Lower lobe of right lung (tissue), 2 donors: ENCODE measurements at regions not wholly inside any gene's neighbourhood (a gene's known extent, or its start where the extent isn't known, plus 50 kb on each side); places are given as distances from the start of the nearest gene placed in this dataset.
"Not testable (repeated sequence)": the region's sequence is repeated elsewhere in the genome, so short reads cannot be mapped to it uniquely, and the experiment has no call there.

Experiments
- ATAC-seq, 2 donors: fragments of 200-7000 bp; cut with Tn5 transposase; one replicate each; pipeline ENCODE4 v1.9.1; 2020 to 2022; ENCODE audit warnings: mild to moderate bottlenecking in 2 of 2, moderate library complexity in 2 of 2
- DNase-seq: peaks from one replicate; pipeline ENCODE4 v3.0.0-alpha.2; 2020
- H3K27ac ChIP-seq: fragments of 200-600 bp; one replicate; pipeline ENCODE4 v1.8.0; 2022
- H3K27me3 ChIP-seq: fragments of 200-600 bp; one replicate; pipeline ENCODE4 v1.8.0; 2022; ENCODE audit warnings: low read depth
- H3K36me3 ChIP-seq: fragments of 200-600 bp; one replicate; pipeline ENCODE4 v1.8.0; 2022; ENCODE audit warnings: mild to moderate bottlenecking
- H3K4me1 ChIP-seq: fragments of 200-600 bp; one replicate; pipeline ENCODE4 v1.8.0; 2022
- H3K4me3 ChIP-seq: fragments of 200-600 bp; one replicate; pipeline ENCODE4 v1.8.0; 2022; ENCODE audit warnings: mild to moderate bottlenecking
- H3K9me3 ChIP-seq: fragments of 200-600 bp; one replicate; pipeline ENCODE4 v1.8.0; 2022
- CTCF ChIP-seq: fragments of 200-600 bp; IDR thresholded peaks from one replicate; pipeline ENCODE4 v1.8.0; 2022; ENCODE audit warnings: antibody characterized with exemption, mild to moderate bottlenecking
- intact Hi-C: fragments of 100-400 bp; cut with DNase I; formaldehyde crosslinking; loops from one replicate; pipeline ENCODE4 v1.11.0; 2022
- donor health status: DM: no; HTN: yes; CAD: no; lungs with severe emphysema.

GRCh38 chr2:42995752-42996422 is 203.5 kb upstream of the HAAO start:
- Histone ChIP-seq H3K27me3 (no peaks in the 10 kb centered on the region), H3K36me3 (no peaks in the 10 kb centered on the region), H3K9me3 (no peaks in the 10 kb centered on the region), H3K4me3 (no peak overlapping the region), H3K27ac (no peak overlapping the region), H3K4me1 (no peaks in the 10 kb centered on the region)
- TF ChIP-seq CTCF = no peak
- DNase-seq (no peak), ATAC-seq (no peak)
- intact Hi-C loops = no loop called here

GRCh38 chr2:42989283-42990081 is 197.1 kb upstream of the HAAO start:
- H3K27me3 ChIP-seq, H3K36me3 ChIP-seq, H3K4me1 ChIP-seq, H3K27ac ChIP-seq, H3K4me3 ChIP-seq, intact Hi-C loops, H3K9me3 ChIP-seq, DNase-seq, ATAC-seq: not testable (repeated sequence)

GRCh38 chr2:42988055-42988454 is 195.7 kb upstream of the HAAO start:
- H3K4me3 ChIP-seq, DNase-seq, H3K9me3 ChIP-seq, H3K4me1 ChIP-seq, ATAC-seq, H3K27ac ChIP-seq, intact Hi-C loops, H3K27me3 ChIP-seq, H3K36me3 ChIP-seq: not testable (repeated sequence)

GRCh38 chr2:42987112-42987922 is 194.9 kb upstream of the HAAO start:
- Histone ChIP-seq H3K9me3 (no peaks in the 10 kb centered on the region), H3K4me1 (no peaks in the 10 kb centered on the region), H3K4me3 (no peak overlapping the region), H3K27ac (no peak overlapping the region), H3K36me3 (no peaks in the 10 kb centered on the region), H3K27me3 (no peaks in the 10 kb centered on the region)
- DNase-seq (no peak), ATAC-seq (no peak)
- intact Hi-C loops = no loop called here
- TF ChIP-seq CTCF = no peak

DNA sequence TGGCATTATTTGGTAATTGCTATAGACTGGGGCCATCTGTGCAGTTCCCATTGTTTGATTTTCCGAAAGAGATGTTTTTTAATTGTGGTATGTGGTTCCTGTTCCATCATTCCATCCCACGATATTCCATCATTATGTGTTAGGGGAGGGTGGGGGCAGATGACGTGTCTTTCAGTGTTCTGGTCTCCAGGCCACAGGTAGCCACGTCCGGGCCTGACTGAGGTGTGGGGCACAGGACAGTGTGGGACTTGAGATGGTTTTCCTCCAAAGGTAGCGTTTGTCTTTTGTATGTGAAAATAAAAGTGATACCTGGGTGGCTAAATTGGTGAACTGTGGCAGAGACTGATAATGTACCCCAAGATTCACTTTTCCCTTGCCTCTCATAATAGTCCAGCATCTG is 192.2 kb upstream of the HAAO start:
- Histone ChIP-seq H3K9me3 (no peaks in the 10 kb centered on the region), H3K27me3 (no peaks in the 10 kb centered on the region), H3K4me1 (no peaks in the 10 kb centered on the region), H3K27ac (no peak overlapping the region), H3K36me3 (no peaks in the 10 kb centered on the region), H3K4me3 (no peak overlapping the region)
- no peak for TF ChIP-seq CTCF
- no peak for ATAC-seq
- DNase-seq = no peak
- intact Hi-C loops = no loop called here

DNA sequence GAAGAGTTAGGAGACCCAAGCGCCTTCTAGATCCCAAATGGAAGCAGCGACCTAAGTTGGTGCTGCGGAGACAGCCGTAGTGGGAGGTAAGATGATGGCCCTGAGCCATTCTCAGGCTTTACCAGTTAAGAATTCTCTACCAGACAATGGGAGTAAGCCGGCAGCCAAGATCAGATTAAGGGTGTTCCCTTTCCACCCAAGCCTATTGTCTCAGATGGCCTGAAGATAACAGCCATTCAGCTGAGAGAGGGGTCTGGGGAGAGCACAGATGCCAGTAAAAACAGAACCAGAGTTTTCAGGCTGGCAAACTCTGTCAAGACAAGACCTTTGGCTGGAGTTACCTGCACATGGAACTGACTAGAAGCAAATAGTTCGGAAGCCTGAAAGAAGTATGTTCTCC is 191.7 kb upstream of the HAAO start:
- Histone ChIP-seq H3K4me1 (no peaks in the 10 kb centered on the region), H3K27ac (no peak overlapping the region), H3K27me3 (no peaks in the 10 kb centered on the region), H3K9me3 (no peaks in the 10 kb centered on the region), H3K36me3 (no peaks in the 10 kb centered on the region), H3K4me3 (no peak overlapping the region)
- no peak for ATAC-seq
- no peak for TF ChIP-seq CTCF
- no peak for DNase-seq
- intact Hi-C loops = no loop called here
